RWPE2 (cell line): ENCODE measurements at regions not wholly inside any gene's neighbourhood (a gene's known extent, or its start where the extent isn't known, plus 50 kb on each side); places are given as distances from the start of the nearest gene placed in this dataset.

Experiments
- ATAC-seq: fragments of 200-7000 bp; cut with Tn5 transposase; 3 replicates; pipeline ENCODE4 v1.9.1; 2021; ENCODE audit warnings: low read depth
- DNase-seq: peaks from one replicate; pipeline ENCODE4 v3.0.0-alpha.2; 2020; ENCODE audit warnings: low spot score
- H3K27ac ChIP-seq: fragments of 450-650 bp; 2 replicates; pipeline ENCODE4 v1.5.1; 2017; ENCODE audit warnings: mild to moderate bottlenecking; ENCODE audit not compliant: poor library complexity, severe bottlenecking
- H3K27me3 ChIP-seq: fragments of 250-450 bp; sonication (Bioruptor Pico); 2 replicates; pipeline ENCODE4 v1.5.1; 2021; ENCODE audit warnings: mild to moderate bottlenecking, moderate library complexity; ENCODE audit not compliant: insufficient read depth, poor library complexity, severe bottlenecking
- H3K36me3 ChIP-seq: fragments of 250-450 bp; sonication (Bioruptor Pico); 2 replicates; pipeline ENCODE4 v1.5.1; 2020; ENCODE audit warnings: low read depth, mild to moderate bottlenecking, moderate library complexity
- H3K4me1 ChIP-seq: fragments of 250-450 bp; sonication (Bioruptor Pico); 2 replicates; pipeline ENCODE4 v1.5.1; 2021; ENCODE audit warnings: mild to moderate bottlenecking, moderate library complexity; ENCODE audit not compliant: insufficient read depth, poor library complexity, severe bottlenecking
- H3K4me3 ChIP-seq: fragments of 250-450 bp; sonication (Bioruptor Pico); 2 replicates; pipeline ENCODE4 v1.5.1; 2021; ENCODE audit warnings: mild to moderate bottlenecking, moderate library complexity; ENCODE audit not compliant: severe bottlenecking
- H3K9me3 ChIP-seq: fragments of 250-450 bp; sonication (Bioruptor Pico); 2 replicates; pipeline ENCODE4 v1.5.1; 2021; ENCODE audit warnings: mild to moderate bottlenecking, moderate library complexity; ENCODE audit not compliant: severe bottlenecking
- TF ChIP-seq, protein P1 (sequence below): fragments of 450-650 bp; IDR thresholded peaks from one replicate; pipeline ENCODE4 v1.5.1; 2017; ENCODE audit warnings: mild to moderate bottlenecking, moderate library complexity; ENCODE audit not compliant: poor library complexity, severe bottlenecking

- DNase-seq = no peak
- H3K27me3 ChIP-seq = no peaks in the 10 kb centered on the region
- TF ChIP-seq, protein P1, sequence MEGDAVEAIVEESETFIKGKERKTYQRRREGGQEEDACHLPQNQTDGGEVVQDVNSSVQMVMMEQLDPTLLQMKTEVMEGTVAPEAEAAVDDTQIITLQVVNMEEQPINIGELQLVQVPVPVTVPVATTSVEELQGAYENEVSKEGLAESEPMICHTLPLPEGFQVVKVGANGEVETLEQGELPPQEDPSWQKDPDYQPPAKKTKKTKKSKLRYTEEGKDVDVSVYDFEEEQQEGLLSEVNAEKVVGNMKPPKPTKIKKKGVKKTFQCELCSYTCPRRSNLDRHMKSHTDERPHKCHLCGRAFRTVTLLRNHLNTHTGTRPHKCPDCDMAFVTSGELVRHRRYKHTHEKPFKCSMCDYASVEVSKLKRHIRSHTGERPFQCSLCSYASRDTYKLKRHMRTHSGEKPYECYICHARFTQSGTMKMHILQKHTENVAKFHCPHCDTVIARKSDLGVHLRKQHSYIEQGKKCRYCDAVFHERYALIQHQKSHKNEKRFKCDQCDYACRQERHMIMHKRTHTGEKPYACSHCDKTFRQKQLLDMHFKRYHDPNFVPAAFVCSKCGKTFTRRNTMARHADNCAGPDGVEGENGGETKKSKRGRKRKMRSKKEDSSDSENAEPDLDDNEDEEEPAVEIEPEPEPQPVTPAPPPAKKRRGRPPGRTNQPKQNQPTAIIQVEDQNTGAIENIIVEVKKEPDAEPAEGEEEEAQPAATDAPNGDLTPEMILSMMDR = no peak
- H3K4me1 ChIP-seq = no peaks in the 10 kb centered on the region
- no peak overlapping the region for H3K4me3 ChIP-seq
- H3K9me3 ChIP-seq = no peaks in the 10 kb centered on the region
- ATAC-seq = no peak
- H3K27ac ChIP-seq = no peak overlapping the region
- H3K36me3 ChIP-seq = no peaks in the 10 kb centered on the region
These were observed 50.2 kb upstream of the XPA start for GRCh38 chr9:97747201-97747965.

DNA sequence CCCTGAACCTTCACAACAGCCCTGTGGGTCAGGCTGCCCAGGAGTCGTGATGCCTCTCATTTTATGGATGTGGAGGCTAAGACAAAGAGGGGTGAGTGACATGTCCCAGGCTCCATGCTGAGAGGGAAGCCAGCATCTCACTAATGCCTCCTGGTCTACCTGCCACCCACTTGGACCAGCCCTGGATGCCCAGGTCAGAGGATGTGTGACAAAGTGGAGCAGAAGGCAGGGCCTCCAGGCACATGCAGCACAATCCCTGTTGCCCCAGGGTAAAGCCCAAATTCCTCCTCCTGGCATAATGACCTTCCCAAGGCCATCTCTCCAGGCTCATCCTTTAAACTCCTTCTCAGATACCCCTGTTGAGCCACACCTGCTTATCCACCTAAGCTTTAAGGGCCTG, 51.4 kb upstream of the XPA start:
- TF ChIP-seq, protein P1 = no peak
- Histone ChIP-seq H3K27ac (no peak overlapping the region), H3K4me1 (no peaks in the 10 kb centered on the region), H3K36me3 (no peaks in the 10 kb centered on the region), H3K9me3 (no peaks in the 10 kb centered on the region), H3K27me3 (no peaks in the 10 kb centered on the region), H3K4me3 (no peak overlapping the region)
- no peak for DNase-seq
- no peak for ATAC-seq

DNA sequence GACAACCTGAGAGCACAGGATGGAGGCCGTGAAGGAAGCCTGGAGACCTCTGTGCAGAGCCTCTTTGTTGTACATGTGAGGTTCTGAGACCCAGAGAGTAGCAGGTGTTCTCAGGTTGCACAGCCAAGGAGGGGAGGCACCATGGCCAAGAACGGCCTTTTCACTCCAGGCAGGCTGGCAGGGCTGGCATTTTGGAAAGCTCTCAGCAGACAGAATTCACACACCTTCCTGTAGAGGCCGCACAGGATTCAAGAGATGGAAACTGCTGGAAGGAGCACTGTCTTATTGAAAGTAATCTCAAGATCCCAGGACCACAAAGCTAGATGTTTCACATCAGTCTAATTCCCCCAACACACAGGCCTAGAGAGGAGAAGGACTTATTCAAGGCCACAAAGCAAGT, 52.8 kb upstream of the XPA start:
- Histone ChIP-seq H3K9me3 (no peaks in the 10 kb centered on the region), H3K27me3 (no peaks in the 10 kb centered on the region), H3K27ac (no peak overlapping the region), H3K4me3 (no peak overlapping the region), H3K36me3 (no peaks in the 10 kb centered on the region), H3K4me1 (no peaks in the 10 kb centered on the region)
- peak; percentile 56; the same call in 2 of the 3 replicates for ATAC-seq
- TF ChIP-seq, protein P1 = no peak
- no peak for DNase-seq

DNA sequence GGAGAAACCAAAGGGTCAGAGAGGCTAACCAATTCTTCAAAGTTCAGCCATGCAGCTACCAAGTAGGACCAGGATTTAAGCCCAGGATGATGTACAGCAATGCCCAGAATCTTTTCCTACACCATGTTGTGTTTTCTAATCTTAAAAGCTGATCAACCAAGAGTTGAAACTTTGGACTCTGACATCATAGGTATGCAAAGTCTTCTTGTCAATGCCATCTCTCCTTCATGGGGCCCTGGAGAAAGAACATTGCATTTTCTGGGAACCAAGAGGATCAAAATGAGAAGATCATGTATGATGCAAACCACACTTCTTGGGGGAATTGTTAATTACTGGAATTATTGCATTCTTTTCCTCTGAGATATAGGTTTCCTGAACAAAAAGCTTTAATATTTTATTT, 54.4 kb upstream of the XPA start:
- Histone ChIP-seq H3K9me3 (no peaks in the 10 kb centered on the region), H3K27ac (no peak overlapping the region), H3K27me3 (no peaks in the 10 kb centered on the region), H3K36me3 (no peaks in the 10 kb centered on the region), H3K4me1 (no peaks in the 10 kb centered on the region), H3K4me3 (no peak overlapping the region)
- DNase-seq = no peak
- ATAC-seq = no peak
- TF ChIP-seq, protein P1 = no peak

DNA sequence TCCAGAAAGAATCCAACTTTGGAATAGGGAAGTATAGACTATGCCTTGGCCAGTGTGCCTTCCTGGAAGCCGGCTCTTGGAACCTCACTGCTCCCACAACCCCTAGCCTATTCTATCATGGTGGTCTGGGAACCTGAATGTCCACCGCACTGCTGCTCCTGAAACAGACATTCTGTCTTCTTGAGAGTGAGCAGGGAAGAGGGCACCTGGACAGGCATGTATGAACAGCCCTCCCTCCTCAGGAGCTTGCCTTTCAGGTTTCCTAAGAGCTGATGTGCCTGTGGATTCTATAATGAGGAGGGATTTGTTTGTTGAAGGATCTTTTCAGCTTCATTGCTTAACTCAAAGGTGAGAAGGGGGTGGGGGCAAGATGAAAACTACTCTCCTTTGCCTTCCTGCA, 55.1 kb upstream of the XPA start:
- DNase-seq (no peak), ATAC-seq (no peak)
- no peaks in the 10 kb centered on the region for H3K9me3 ChIP-seq
- no peaks in the 10 kb centered on the region for H3K36me3 ChIP-seq
- H3K27me3 ChIP-seq = no peaks in the 10 kb centered on the region
- TF ChIP-seq, protein P1 = no peak
- no peaks in the 10 kb centered on the region for H3K4me1 ChIP-seq
- no peak overlapping the region for H3K4me3 ChIP-seq
- H3K27ac ChIP-seq = no peak overlapping the region
